ENCODE measurements at regions not wholly inside any gene's neighbourhood (a gene's known extent, or its start where the extent isn't known, plus 50 kb on each side); places are given as distances from the start of the nearest gene placed in this dataset.

- TF ChIP-seq CTCF (IDR thresholded peaks at IDR 0.05 in 2 of 3, conservative IDR thresholded peaks at IDR 0.05 in 1 of 3; ENCODE audit: control insufficient read depth in 2 of 3, extremely low read depth in 1 of 3, insufficient read depth in 1 of 3, low read depth in 3 of 3, low read length in 3 of 3) (no peak), RCOR1 (conservative IDR thresholded peaks at IDR 0.05; ENCODE audit: low read depth, low read length) (no peak), POLR2AphosphoS5 (IDR thresholded peaks at IDR 0.05; ENCODE audit: low read length) (no peak), EP300 (IDR thresholded peaks at IDR 0.05; ENCODE audit: borderline replicate concordance in 1 of 2, control insufficient read depth in 1 of 2, low read depth in 2 of 2, low read length in 2 of 2) (no peak), MYC (IDR thresholded peaks at IDR 0.05; ENCODE audit: insufficient read depth, insufficient read length, insufficient replicate concordance, low read length, severe bottlenecking) (no peak), NBN (IDR thresholded peaks at IDR 0.05) (no peak)
- TF ChIP-seq, protein P1, sequence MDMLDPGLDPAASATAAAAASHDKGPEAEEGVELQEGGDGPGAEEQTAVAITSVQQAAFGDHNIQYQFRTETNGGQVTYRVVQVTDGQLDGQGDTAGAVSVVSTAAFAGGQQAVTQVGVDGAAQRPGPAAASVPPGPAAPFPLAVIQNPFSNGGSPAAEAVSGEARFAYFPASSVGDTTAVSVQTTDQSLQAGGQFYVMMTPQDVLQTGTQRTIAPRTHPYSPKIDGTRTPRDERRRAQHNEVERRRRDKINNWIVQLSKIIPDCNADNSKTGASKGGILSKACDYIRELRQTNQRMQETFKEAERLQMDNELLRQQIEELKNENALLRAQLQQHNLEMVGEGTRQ (IDR thresholded peaks at IDR 0.05; ENCODE audit: borderline replicate concordance, low read depth, low read length): no peak
Measured at GRCh38 chrX:150217609-150218008, 145.5 kb upstream of the MAMLD1 start.
